CD4-positive, CD25-positive, alpha-beta regulatory T cell (primary cell): ENCODE measurements at regions not wholly inside any gene's neighbourhood (a gene's known extent, or its start where the extent isn't known, plus 50 kb on each side); places are given as distances from the start of the nearest gene placed in this dataset.

Experiments
- ATAC-seq, 2 donors: fragments of 150-1000 bp; cut with Tn5 transposase; one replicate each; pipeline ENCODE4 v1.10.0; 2021; ENCODE audit warnings: low read depth in 2 of 2, moderate number of reproducible peaks in 2 of 2, moderate library complexity in 1 of 2
- DNase-seq, 3 donors: peaks; one replicate each; pipeline versions ENCODE4 v3.0.0 to v3.0.0-alpha.2; 2012 to 2022; ENCODE audit warnings: mixed read lengths in 1 of 3
- H3K27ac ChIP-seq: one replicate; pipeline ENCODE4 v1.7.0; 2013; ENCODE audit warnings: mild to moderate bottlenecking, low read length; ENCODE audit not compliant: insufficient read depth, poor library complexity, severe bottlenecking
- H3K27me3 ChIP-seq: one replicate; pipeline ENCODE4 v1.7.0; 2013; ENCODE audit warnings: low read length; ENCODE audit not compliant: control insufficient read depth, insufficient read depth
- H3K36me3 ChIP-seq: one replicate; pipeline ENCODE4 v1.7.0; 2013; ENCODE audit warnings: mild to moderate bottlenecking, low read length, moderate library complexity; ENCODE audit not compliant: control insufficient read depth, insufficient read depth
- H3K4me1 ChIP-seq: 2 replicates; pipeline ENCODE4 v1.7.0; 2013; ENCODE audit warnings: mild to moderate bottlenecking, low read length; ENCODE audit not compliant: insufficient read depth, control insufficient read depth, poor library complexity, severe bottlenecking
- H3K4me3 ChIP-seq: one replicate; pipeline ENCODE4 v1.7.0; 2013; ENCODE audit warnings: low read depth, mild to moderate bottlenecking, low read length, moderate library complexity
- H3K9me3 ChIP-seq, 2 experiments: 1 replicate in 1 of 2; 2 replicates in 1 of 2; pipeline ENCODE4 v1.7.0; 2013; ENCODE audit warnings: low read length in 2 of 2, mild to moderate bottlenecking in 1 of 2, moderate library complexity in 1 of 2; ENCODE audit not compliant: control insufficient read depth in 2 of 2
- H3K27ac Mint-ChIP-seq, 3 donors: one replicate each; pipeline ENCODE4 v1.8.0; 2020 to 2022; ENCODE audit warnings: mild to moderate bottlenecking in 3 of 3, mixed read lengths in 3 of 3, moderate library complexity in 2 of 3
- H3K27me3 Mint-ChIP-seq: one replicate; pipeline ENCODE4 v1.8.0; 2022; ENCODE audit warnings: mild to moderate bottlenecking, mixed read lengths
- H3K36me3 Mint-ChIP-seq: one replicate; pipeline ENCODE4 v1.8.0; 2020; ENCODE audit warnings: mixed read lengths
- H3K4me1 Mint-ChIP-seq, 4 donors: one replicate each; pipeline ENCODE4 v1.8.0; 2020 to 2022; ENCODE audit warnings: mixed read lengths in 4 of 4, mild to moderate bottlenecking in 1 of 4
- H3K4me3 Mint-ChIP-seq, 4 donors: one replicate each; pipeline ENCODE4 v1.8.0; 2020 to 2022; ENCODE audit warnings: mild to moderate bottlenecking in 4 of 4, mixed read lengths in 4 of 4, moderate library complexity in 3 of 4
- H3K9me3 Mint-ChIP-seq, 7 donors: one replicate each; pipeline ENCODE4 v1.8.0; 2020 to 2022; ENCODE audit warnings: mixed read lengths in 7 of 7, mild to moderate bottlenecking in 3 of 7, moderate library complexity in 2 of 7

DNA sequence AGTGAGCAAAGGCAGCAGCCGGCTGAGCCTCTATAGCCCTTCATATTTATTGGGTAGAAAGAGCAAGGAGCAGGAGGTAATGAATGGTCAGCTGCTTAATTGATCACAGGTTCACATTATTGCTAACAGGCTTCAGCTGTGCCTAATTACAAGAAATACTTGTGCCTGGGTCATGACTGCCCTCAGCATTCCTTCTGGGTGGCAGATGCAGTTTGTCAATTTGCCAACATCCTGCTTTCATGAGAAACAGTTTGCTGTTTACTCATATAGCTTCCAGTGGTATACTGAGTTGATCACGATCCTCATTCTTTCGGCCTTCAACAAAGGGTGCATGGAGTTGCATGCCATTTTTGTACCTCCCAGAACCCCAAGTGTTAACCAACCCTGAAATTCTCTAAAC is 81.0 kb upstream of the PLEKHG7 start:
- Histone ChIP-seq H3K9me3 (no peaks in the 10 kb centered on the region), H3K36me3 (no peaks in the 10 kb centered on the region), H3K4me3 (no peak overlapping the region), H3K4me1 (no peaks in the 10 kb centered on the region), H3K27me3 (no peaks in the 10 kb centered on the region), H3K27ac (no peak overlapping the region)
- H3K4me3 Mint-ChIP-seq = no peak overlapping the region
- peaks cover 0 to 6% (median 1%) of the 10 kb centered on the region in 4 donors for H3K4me1 Mint-ChIP-seq
- H3K9me3 Mint-ChIP-seq = peaks cover 0 to 10% (median 3%) of the 10 kb centered on the region in 7 donors
- no peaks in the 10 kb centered on the region for H3K36me3 Mint-ChIP-seq
- H3K27me3 Mint-ChIP-seq = no peaks in the 10 kb centered on the region
- no peak overlapping the region for H3K27ac Mint-ChIP-seq
- DNase-seq (no peak), ATAC-seq (no peak)

GRCh38 chr12:92621312-92621711 is 81.5 kb upstream of the PLEKHG7 start:
- Mint-ChIP-seq H3K4me1 (peaks cover 0 to 6% (median 1%) of the 10 kb centered on the region in 4 donors), H3K36me3 (no peaks in the 10 kb centered on the region), H3K27me3 (no peaks in the 10 kb centered on the region), H3K4me3 (no peak overlapping the region), H3K9me3 (peaks cover 0 to 10% (median 3%) of the 10 kb centered on the region in 7 donors), H3K27ac (no peak overlapping the region)
- no peak for DNase-seq
- Histone ChIP-seq H3K9me3 (no peaks in the 10 kb centered on the region), H3K36me3 (no peaks in the 10 kb centered on the region), H3K4me1 (no peaks in the 10 kb centered on the region), H3K27ac (no peak overlapping the region), H3K4me3 (no peak overlapping the region), H3K27me3 (no peaks in the 10 kb centered on the region)
- ATAC-seq = no peak

- Mint-ChIP-seq H3K4me3 (no peak overlapping the region), H3K36me3 (no peaks in the 10 kb centered on the region), H3K9me3 (peaks cover 0 to 10% (median 3%) of the 10 kb centered on the region in 7 donors), H3K27ac (no peak overlapping the region), H3K4me1 (peaks cover 0 to 6% (median 1%) of the 10 kb centered on the region in 4 donors), H3K27me3 (no peaks in the 10 kb centered on the region)
- ATAC-seq (no peak), DNase-seq (no peak)
- Histone ChIP-seq H3K36me3 (no peaks in the 10 kb centered on the region), H3K9me3 (no peaks in the 10 kb centered on the region), H3K4me1 (no peaks in the 10 kb centered on the region), H3K27me3 (no peaks in the 10 kb centered on the region), H3K27ac (no peak overlapping the region), H3K4me3 (no peak overlapping the region)
Observed at GRCh38 chr12:92619730-92620684, 82.8 kb upstream of the PLEKHG7 start.

- H3K4me1 Mint-ChIP-seq = peaks cover 0 to 6% (median 1%) of the 10 kb centered on the region in 4 donors
- H3K27ac Mint-ChIP-seq = no peak overlapping the region
- Histone ChIP-seq H3K9me3 (no peaks in the 10 kb centered on the region), H3K27ac (no peak overlapping the region), H3K4me3 (no peak overlapping the region), H3K4me1 (no peaks in the 10 kb centered on the region), H3K27me3 (no peaks in the 10 kb centered on the region), H3K36me3 (no peaks in the 10 kb centered on the region)
- ATAC-seq (no peak), DNase-seq (no peak)
- peaks cover 0 to 10% (median 3%) of the 10 kb centered on the region in 7 donors for H3K9me3 Mint-ChIP-seq
- H3K4me3 Mint-ChIP-seq = no peak overlapping the region
- H3K36me3 Mint-ChIP-seq = no peaks in the 10 kb centered on the region
- H3K27me3 Mint-ChIP-seq = no peaks in the 10 kb centered on the region
Observed at GRCh38 chr12:92619026-92619425, 83.8 kb upstream of the PLEKHG7 start.

- no peak for DNase-seq
- Histone ChIP-seq H3K9me3 (no peaks in the 10 kb centered on the region), H3K27me3 (no peaks in the 10 kb centered on the region), H3K27ac (no peak overlapping the region), H3K4me3 (no peak overlapping the region), H3K36me3 (no peaks in the 10 kb centered on the region), H3K4me1 (no peaks in the 10 kb centered on the region)
- Mint-ChIP-seq H3K9me3 (peaks cover 0 to 4% (median 0%) of the 10 kb centered on the region in 7 donors), H3K27ac (no peak overlapping the region), H3K4me1 (peaks cover 0 to 2% (median 0%) of the 10 kb centered on the region in 4 donors), H3K27me3 (no peaks in the 10 kb centered on the region), H3K36me3 (no peaks in the 10 kb centered on the region), H3K4me3 (no peak overlapping the region)
- no peak for ATAC-seq
Observed at GRCh38 chr12:92615703-92616102, 87.1 kb upstream of the PLEKHG7 start.

DNA sequence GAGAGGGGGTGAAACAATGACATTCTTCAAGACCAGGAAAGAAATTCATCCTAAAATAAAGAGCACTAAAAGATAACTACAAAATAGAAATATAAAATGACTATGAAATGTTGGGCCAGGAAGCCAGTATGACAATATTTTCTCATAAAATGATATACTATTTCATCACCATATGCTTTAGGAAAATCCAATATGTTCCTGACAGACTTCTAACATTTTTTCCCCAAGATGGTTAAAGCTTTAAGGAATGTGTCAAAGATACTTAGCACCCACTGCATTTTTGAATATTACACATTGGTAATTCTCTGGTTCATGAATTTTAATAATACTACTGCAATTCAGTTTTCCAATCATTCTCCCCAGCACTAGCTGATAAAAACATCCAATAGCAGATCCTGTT is 87.7 kb upstream of the PLEKHG7 start:
- no peak overlapping the region for H3K4me3 ChIP-seq
- ATAC-seq (no peak), DNase-seq (no peak)
- no peaks in the 10 kb centered on the region for H3K36me3 ChIP-seq
- Mint-ChIP-seq H3K4me1 (peaks cover 0 to 2% (median 0%) of the 10 kb centered on the region in 4 donors), H3K36me3 (no peaks in the 10 kb centered on the region), H3K27ac (no peak overlapping the region), H3K27me3 (no peaks in the 10 kb centered on the region), H3K9me3 (peaks cover 0 to 4% (median 0%) of the 10 kb centered on the region in 7 donors), H3K4me3 (no peak overlapping the region)
- no peaks in the 10 kb centered on the region for H3K9me3 ChIP-seq
- H3K4me1 ChIP-seq = no peaks in the 10 kb centered on the region
- no peaks in the 10 kb centered on the region for H3K27me3 ChIP-seq
- H3K27ac ChIP-seq = no peak overlapping the region

DNA sequence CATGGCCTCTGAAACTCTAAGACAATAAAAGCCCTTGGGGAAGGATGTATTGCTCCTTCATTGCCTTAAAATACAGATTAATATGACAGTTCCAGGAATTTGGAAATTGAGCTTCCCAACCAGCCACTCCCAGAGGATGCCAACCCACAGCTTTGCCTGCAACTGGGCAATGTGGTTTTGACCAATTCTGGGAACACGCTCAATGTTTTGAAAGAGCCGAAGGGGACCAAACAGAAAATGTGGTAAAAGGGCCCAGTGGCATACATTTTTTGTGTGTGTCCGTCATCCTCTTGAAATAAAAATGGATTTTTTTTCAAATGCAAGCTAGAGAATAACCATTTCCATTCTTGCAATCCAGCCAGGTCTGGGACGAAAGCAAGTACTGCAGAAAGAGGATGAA is 88.3 kb upstream of the PLEKHG7 start:
- H3K36me3 Mint-ChIP-seq = no peaks in the 10 kb centered on the region
- H3K27me3 ChIP-seq = no peaks in the 10 kb centered on the region
- peaks cover 0 to 3% (median 0%) of the 10 kb centered on the region in 7 donors for H3K9me3 Mint-ChIP-seq
- no peaks in the 10 kb centered on the region for H3K36me3 ChIP-seq
- H3K27ac ChIP-seq = no peak overlapping the region
- no peaks in the 10 kb centered on the region for H3K27me3 Mint-ChIP-seq
- H3K4me1 ChIP-seq = no peaks in the 10 kb centered on the region
- H3K27ac Mint-ChIP-seq = no peak overlapping the region
- ATAC-seq = no peak
- no peaks in the 10 kb centered on the region for H3K9me3 ChIP-seq
- DNase-seq = no peak
- no peak overlapping the region for H3K4me3 ChIP-seq
- no peaks in the 10 kb centered on the region for H3K4me1 Mint-ChIP-seq
- H3K4me3 Mint-ChIP-seq = no peak overlapping the region

DNA sequence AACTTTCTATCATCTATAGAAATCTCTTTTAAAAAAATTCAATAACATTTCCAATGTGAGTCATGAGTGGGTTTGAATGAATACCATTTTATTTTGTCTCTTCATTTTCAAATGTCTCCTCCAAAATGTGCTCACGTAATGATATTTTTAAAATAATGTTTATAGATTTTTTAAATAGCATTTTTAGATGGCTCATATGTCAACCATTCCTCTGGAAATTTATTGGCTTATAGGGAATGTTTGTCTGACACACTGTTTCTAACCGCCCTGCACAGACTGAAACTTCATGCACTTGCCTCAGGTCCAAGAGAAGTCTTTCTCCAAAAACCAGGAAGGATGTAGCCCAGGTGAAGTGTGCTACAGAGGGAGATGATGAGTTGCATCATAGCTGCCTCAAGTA is 88.8 kb upstream of the PLEKHG7 start:
- H3K4me3 ChIP-seq = no peak overlapping the region
- no peaks in the 10 kb centered on the region for H3K27me3 ChIP-seq
- H3K9me3 Mint-ChIP-seq = peaks cover 0 to 2% (median 0%) of the 10 kb centered on the region in 7 donors
- ATAC-seq (no peak), DNase-seq (no peak)
- H3K27me3 Mint-ChIP-seq = no peaks in the 10 kb centered on the region
- H3K36me3 Mint-ChIP-seq = no peaks in the 10 kb centered on the region
- H3K4me3 Mint-ChIP-seq = no peak overlapping the region
- no peaks in the 10 kb centered on the region for H3K36me3 ChIP-seq
- no peaks in the 10 kb centered on the region for H3K9me3 ChIP-seq
- H3K4me1 Mint-ChIP-seq = no peaks in the 10 kb centered on the region
- no peak overlapping the region for H3K27ac ChIP-seq
- no peak overlapping the region for H3K27ac Mint-ChIP-seq
- no peaks in the 10 kb centered on the region for H3K4me1 ChIP-seq
